ENCODE measurements at regions not wholly inside any gene's neighbourhood (a gene's known extent, or its start where the extent isn't known, plus 50 kb on each side); places are given as distances from the start of the nearest gene placed in this dataset.

GRCh38 chr1:61000327-61000726 is 82.0 kb upstream of the NFIA start:
- no peaks in the 10 kb centered on the region for H3F3A ChIP-seq (ENCODE audit: insufficient read depth, low read depth)
- H2AFZ ChIP-seq: no peak overlapping the region
- no peaks in the 10 kb centered on the region for H4K20me1 ChIP-seq (ENCODE audit: insufficient read depth)
- no peak for DNase-seq
- no peaks in the 10 kb centered on the region for H3K4me1 ChIP-seq (replicated peaks; ENCODE audit: insufficient read depth)
- H3K27me3 ChIP-seq (ENCODE audit: insufficient read depth, low read depth): no peaks in the 10 kb centered on the region
- POLR2A ChIA-PET (ENCODE audit: unreplicated experiment): no interaction called here
- H3K27ac ChIP-seq: no peak overlapping the region
- intact Hi-C loops (cut with micrococcal nuclease; ENCODE audit: unreplicated experiment): no loop called here
- H3K9me3 ChIP-seq (ENCODE audit: insufficient read depth, low read depth): no peaks in the 10 kb centered on the region
- H3K36me3 ChIP-seq (ENCODE audit: low read depth): no peaks in the 10 kb centered on the region
- H3K4me2 ChIP-seq: no peak overlapping the region
- TF ChIP-seq CTCF (conservative IDR thresholded peaks at IDR 0.05): no peak
- no peak for TF ChIP-seq EZH2 (IDR thresholded peaks at IDR 0.05; ENCODE audit: low read depth)
- CTCF ChIA-PET: no interaction called here
- H3K4me3 ChIP-seq: no peak overlapping the region
- no TSS peak for BruUV-seq (replicated peaks)
- H3K9me2 ChIP-seq (ENCODE audit: insufficient read depth): no peaks in the 10 kb centered on the region
- H3K79me2 ChIP-seq (ENCODE audit: low read depth): no peaks in the 10 kb centered on the region

- H3K4me3 ChIP-seq: no peak overlapping the region
- H3K27me3 ChIP-seq (ENCODE audit: insufficient read depth, low read depth): no peaks in the 10 kb centered on the region
- intact Hi-C loops (cut with micrococcal nuclease; ENCODE audit: unreplicated experiment): no loop called here
- H3K9me3 ChIP-seq (ENCODE audit: insufficient read depth, low read depth): no peaks in the 10 kb centered on the region
- POLR2A ChIA-PET (ENCODE audit: unreplicated experiment): interaction anchor here (0.7 kb wide), 1 partner anchor 302 kb away, joined by 3 read pairs; no protein-coding TSS in a partner anchor
- H3K79me2 ChIP-seq (ENCODE audit: low read depth): no peaks in the 10 kb centered on the region
- H3F3A ChIP-seq (ENCODE audit: insufficient read depth, low read depth): no peaks in the 10 kb centered on the region
- no peaks in the 10 kb centered on the region for H3K4me1 ChIP-seq (replicated peaks; ENCODE audit: insufficient read depth)
- CTCF ChIA-PET: no interaction called here
- H3K4me2 ChIP-seq: no peak overlapping the region
- BruUV-seq (replicated peaks): no TSS peak
- H3K36me3 ChIP-seq (ENCODE audit: low read depth): no peaks in the 10 kb centered on the region
- H2AFZ ChIP-seq: no peak overlapping the region
- no peaks in the 10 kb centered on the region for H3K9me2 ChIP-seq (ENCODE audit: insufficient read depth)
- H3K27ac ChIP-seq: no peak overlapping the region
- no peaks in the 10 kb centered on the region for H4K20me1 ChIP-seq (ENCODE audit: insufficient read depth)
- TF ChIP-seq EZH2 (IDR thresholded peaks at IDR 0.05; ENCODE audit: low read depth): no peak
- DNase-seq: no peak
These were observed 83.6 kb upstream of the NFIA start for GRCh38 chr1:60998786-60999185.

- ChIA-PET CTCF (no interaction called here), POLR2A (ENCODE audit: unreplicated experiment) (interaction anchor here (0.7 kb wide), 1 partner anchor 190 kb away, joined by 3 read pairs; no protein-coding TSS in a partner anchor)
- no peak for DNase-seq
- Histone ChIP-seq H3K4me1 (replicated peaks; ENCODE audit: insufficient read depth) (no peaks in the 10 kb centered on the region), H3K36me3 (ENCODE audit: low read depth) (no peaks in the 10 kb centered on the region), H3K9me2 (ENCODE audit: insufficient read depth) (no peaks in the 10 kb centered on the region), H3K27me3 (ENCODE audit: insufficient read depth, low read depth) (no peaks in the 10 kb centered on the region), H3K79me2 (ENCODE audit: low read depth) (no peaks in the 10 kb centered on the region), H4K20me1 (ENCODE audit: insufficient read depth) (no peaks in the 10 kb centered on the region), H3K9me3 (ENCODE audit: insufficient read depth, low read depth) (no peaks in the 10 kb centered on the region), H3K27ac (no peak overlapping the region), H3F3A (ENCODE audit: insufficient read depth, low read depth) (no peaks in the 10 kb centered on the region), H2AFZ (no peak overlapping the region), H3K4me3 (no peak overlapping the region), H3K4me2 (no peak overlapping the region)
- intact Hi-C loops (cut with micrococcal nuclease; ENCODE audit: unreplicated experiment): no loop called here
- TF ChIP-seq CTCF (conservative IDR thresholded peaks at IDR 0.05): no peak
- TF ChIP-seq EZH2 (IDR thresholded peaks at IDR 0.05; ENCODE audit: low read depth): no peak
- no TSS peak for BruUV-seq (replicated peaks)
These were observed 87.4 kb upstream of the NFIA start for GRCh38 chr1:60994828-60995492.

GRCh38 chr1:60994369-60994768 is 88.0 kb upstream of the NFIA start:
- no peak for TF ChIP-seq EZH2 (IDR thresholded peaks at IDR 0.05; ENCODE audit: low read depth)
- TF ChIP-seq CTCF (conservative IDR thresholded peaks at IDR 0.05): no peak
- ChIA-PET POLR2A (ENCODE audit: unreplicated experiment) (interaction anchor here (0.7 kb wide), 1 partner anchor 190 kb away, joined by 3 read pairs; no protein-coding TSS in a partner anchor), CTCF (no interaction called here)
- Histone ChIP-seq H3K27me3 (ENCODE audit: insufficient read depth, low read depth) (no peaks in the 10 kb centered on the region), H3K27ac (no peak overlapping the region), H3K9me3 (ENCODE audit: insufficient read depth, low read depth) (no peaks in the 10 kb centered on the region), H3K79me2 (ENCODE audit: low read depth) (no peaks in the 10 kb centered on the region), H2AFZ (no peak overlapping the region), H3K4me2 (no peak overlapping the region), H3K9me2 (ENCODE audit: insufficient read depth) (no peaks in the 10 kb centered on the region), H4K20me1 (ENCODE audit: insufficient read depth) (no peaks in the 10 kb centered on the region), H3K4me1 (replicated peaks; ENCODE audit: insufficient read depth) (no peaks in the 10 kb centered on the region), H3K4me3 (no peak overlapping the region), H3F3A (ENCODE audit: insufficient read depth, low read depth) (no peaks in the 10 kb centered on the region), H3K36me3 (ENCODE audit: low read depth) (no peaks in the 10 kb centered on the region)
- DNase-seq: no peak
- no TSS peak for BruUV-seq (replicated peaks)
- intact Hi-C loops (cut with micrococcal nuclease; ENCODE audit: unreplicated experiment): no loop called here
